Thyroid gland (tissue), 4 donors: ENCODE measurements at regions not wholly inside any gene's neighbourhood (a gene's known extent, or its start where the extent isn't known, plus 50 kb on each side); places are given as distances from the start of the nearest gene placed in this dataset.

Experiments
- DNase-seq, 2 donors: peaks; one replicate each; pipeline ENCODE4 v3.0.0-alpha.2; 2019
- H3K27ac ChIP-seq, 3 donors: fragments of 200-600 bp; sonication (generic); 1 replicate in 2 of 3; 2 replicates in 1 of 3; pipeline ENCODE4 v1.5.1; 2016 to 2019; ENCODE audit warnings: mild to moderate bottlenecking in 1 of 3, moderate library complexity in 1 of 3
- H3K27me3 ChIP-seq: fragments of 200-600 bp; sonication (generic); one replicate; pipeline ENCODE4 v1.5.1; 2019
- H3K36me3 ChIP-seq, 2 donors: fragments of 200-600 bp; sonication (generic); one replicate each; pipeline ENCODE4 v1.5.1; 2016 to 2019
- H3K4me1 ChIP-seq, 2 donors: fragments of 200-600 bp; sonication (generic); one replicate each; pipeline ENCODE4 v1.5.1; 2017 to 2019
- H3K4me3 ChIP-seq, 3 donors: fragments of 200-600 bp; sonication (generic); replicated peaks in 1 of 3; 1 replicate in 2 of 3; 2 replicates in 1 of 3; pipeline ENCODE4 v1.5.1; 2016; ENCODE audit warnings: mild to moderate bottlenecking in 1 of 3
- H3K9me3 ChIP-seq: fragments of 200-600 bp; sonication (generic); one replicate; pipeline ENCODE4 v1.5.1; 2017
- POLR2A ChIP-seq, 2 donors: fragments of 450-650 bp; IDR thresholded peaks; one replicate each; pipeline ENCODE4 v1.6.1; 2017; ENCODE audit warnings: antibody characterized with exemption in 2 of 2, mild to moderate bottlenecking in 2 of 2, moderate library complexity in 1 of 2
- WGBS, 2 donors: methylation state at CpG; one replicate each; pipeline ENCODE4 v1.1.5; 2017; 5-methylcytosine and 5-hydroxymethylcytosine counted together
- intact Hi-C: fragments of 100-400 bp; cut with DNase I; formaldehyde crosslinking; loops from one replicate; pipeline ENCODE4 v1.15.1; 2023
- TF ChIP-seq, protein P1 (sequence below), 6 experiments: fragments of 200-600 bp in 3 of 6; fragments of 450-650 bp in 3 of 6; sonication (generic) in 3 of 6; IDR thresholded peaks; one replicate each; pipeline ENCODE4 v1.5.1; 2016 to 2019; ENCODE audit warnings: antibody characterized with exemption in 6 of 6, mild to moderate bottlenecking in 2 of 6, inconsistent platforms in 1 of 6, moderate library complexity in 1 of 6

- no peak for DNase-seq
- Histone ChIP-seq H3K27me3 (no peaks in the 10 kb centered on the region), H3K4me1 (peaks cover 0 to 24% of the 10 kb centered on the region in 2 donors), H3K4me3 (no peak overlapping the region), H3K9me3 (no peaks in the 10 kb centered on the region), H3K27ac (no peak overlapping the region), H3K36me3 (no peaks in the 10 kb centered on the region)
- TF ChIP-seq, protein P1, sequence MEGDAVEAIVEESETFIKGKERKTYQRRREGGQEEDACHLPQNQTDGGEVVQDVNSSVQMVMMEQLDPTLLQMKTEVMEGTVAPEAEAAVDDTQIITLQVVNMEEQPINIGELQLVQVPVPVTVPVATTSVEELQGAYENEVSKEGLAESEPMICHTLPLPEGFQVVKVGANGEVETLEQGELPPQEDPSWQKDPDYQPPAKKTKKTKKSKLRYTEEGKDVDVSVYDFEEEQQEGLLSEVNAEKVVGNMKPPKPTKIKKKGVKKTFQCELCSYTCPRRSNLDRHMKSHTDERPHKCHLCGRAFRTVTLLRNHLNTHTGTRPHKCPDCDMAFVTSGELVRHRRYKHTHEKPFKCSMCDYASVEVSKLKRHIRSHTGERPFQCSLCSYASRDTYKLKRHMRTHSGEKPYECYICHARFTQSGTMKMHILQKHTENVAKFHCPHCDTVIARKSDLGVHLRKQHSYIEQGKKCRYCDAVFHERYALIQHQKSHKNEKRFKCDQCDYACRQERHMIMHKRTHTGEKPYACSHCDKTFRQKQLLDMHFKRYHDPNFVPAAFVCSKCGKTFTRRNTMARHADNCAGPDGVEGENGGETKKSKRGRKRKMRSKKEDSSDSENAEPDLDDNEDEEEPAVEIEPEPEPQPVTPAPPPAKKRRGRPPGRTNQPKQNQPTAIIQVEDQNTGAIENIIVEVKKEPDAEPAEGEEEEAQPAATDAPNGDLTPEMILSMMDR (IDR thresholded peaks at IDR 0.05), result no peak
- TF ChIP-seq POLR2A (IDR thresholded peaks at IDR 0.05), result no peak
- WGBS, 2 donors, result 86 to 90% methylated on average over 5 of the region's 5 CpGs
- intact Hi-C loops, result no loop called here
Observed at GRCh38 chr3:128553560-128553959, 60.6 kb upstream of the GATA2 start.

GRCh38 chr3:128551867-128552266, 58.9 kb upstream of the GATA2 start:
- Histone ChIP-seq H3K36me3 (no peaks in the 10 kb centered on the region), H3K9me3 (no peaks in the 10 kb centered on the region), H3K27me3 (no peaks in the 10 kb centered on the region), H3K4me3 (no peak overlapping the region), H3K4me1 (peaks cover 0 to 31% of the 10 kb centered on the region in 2 donors), H3K27ac (no peak overlapping the region)
- no peak for TF ChIP-seq POLR2A (IDR thresholded peaks at IDR 0.05)
- TF ChIP-seq, protein P1 (IDR thresholded peaks at IDR 0.05), result no peak
- no peak for DNase-seq
- WGBS, 2 donors, result 65 to 70% methylated on average over 4 of the region's 4 CpGs
- intact Hi-C loops, result no loop called here

DNA sequence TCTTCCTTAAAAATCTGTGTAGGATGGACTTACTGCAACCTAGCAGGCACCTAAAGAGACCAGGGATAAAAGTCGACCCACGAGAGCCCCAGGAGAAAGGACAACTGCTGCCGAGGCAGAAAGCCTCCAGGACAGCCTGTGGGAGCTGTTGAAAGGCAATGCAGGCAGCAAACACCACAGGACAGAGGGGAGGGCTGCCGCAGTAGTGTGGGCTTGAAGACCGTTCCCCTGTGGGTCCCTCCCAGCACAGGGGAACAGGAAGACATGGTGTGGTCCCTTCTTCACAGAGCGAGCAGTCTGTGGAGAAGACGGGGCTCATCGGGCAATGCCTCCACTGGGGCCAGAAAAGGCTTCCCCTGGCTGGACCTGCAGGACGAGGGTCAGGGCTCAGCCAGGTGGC, 58.5 kb upstream of the GATA2 start:
- Histone ChIP-seq H3K27ac (no peak overlapping the region), H3K36me3 (no peaks in the 10 kb centered on the region), H3K9me3 (no peaks in the 10 kb centered on the region), H3K4me1 (peaks cover 0 to 31% of the 10 kb centered on the region in 2 donors), H3K4me3 (no peak overlapping the region), H3K27me3 (no peaks in the 10 kb centered on the region)
- TF ChIP-seq, protein P1 (IDR thresholded peaks at IDR 0.05), result no peak
- no peak for TF ChIP-seq POLR2A (IDR thresholded peaks at IDR 0.05)
- no peak for DNase-seq
- 71 to 80% methylated on average over 5 to 9 of the region's 9 CpGs for WGBS, 2 donors
- intact Hi-C loops, result no loop called here

- no peak overlapping the region for H3K4me3 ChIP-seq
- H3K36me3 ChIP-seq, result no peaks in the 10 kb centered on the region
- intact Hi-C loops, result no loop called here
- WGBS, 2 donors, result 85 to 88% methylated on average over 17 to 18 of the region's 18 CpGs
- no peaks in the 10 kb centered on the region for H3K9me3 ChIP-seq
- DNase-seq, result no peak
- no peak overlapping the region for H3K27ac ChIP-seq
- peaks cover 0 to 26% of the 10 kb centered on the region in 2 donors for H3K4me1 ChIP-seq
- no peaks in the 10 kb centered on the region for H3K27me3 ChIP-seq
- TF ChIP-seq, protein P1 (IDR thresholded peaks at IDR 0.05), result no peak
- TF ChIP-seq POLR2A (IDR thresholded peaks at IDR 0.05), result no peak
Observed at GRCh38 chr3:128550471-128551126, 57.6 kb upstream of the GATA2 start.

- H3K27ac ChIP-seq, result no peak overlapping the region
- no peaks in the 10 kb centered on the region for H3K27me3 ChIP-seq
- no peaks in the 10 kb centered on the region for H3K9me3 ChIP-seq
- no peak for DNase-seq
- no peak overlapping the region for H3K4me3 ChIP-seq
- H3K4me1 ChIP-seq, result peaks cover 0 to 24% of the 10 kb centered on the region in 2 donors
- no peaks in the 10 kb centered on the region for H3K36me3 ChIP-seq
- TF ChIP-seq POLR2A (IDR thresholded peaks at IDR 0.05), result no peak
- TF ChIP-seq, protein P1 (IDR thresholded peaks at IDR 0.05), result no peak
- 85 to 96% methylated on average over 2 of the region's 2 CpGs for WGBS, 2 donors
- intact Hi-C loops, result no loop called here
Observed at GRCh38 chr3:128550113-128550440, 57.1 kb upstream of the GATA2 start.
